HL-60 (cell line): ENCODE measurements at regions not wholly inside any gene's neighbourhood (a gene's known extent, or its start where the extent isn't known, plus 50 kb on each side); places are given as distances from the start of the nearest gene placed in this dataset.

Source experiments
- DNase-seq, 2 experiments: peaks; one replicate each; pipeline ENCODE4 v3.0.0-alpha.2; 2010 to 2020; ENCODE audit warnings: low read depth in 1 of 2, low spot score in 1 of 2
- H3K27ac ChIP-seq: fragments of 250-450 bp; sonication (Bioruptor Pico); replicated peaks from 2 replicates; pipeline ENCODE4 v1.5.1; 2020; ENCODE audit warnings: mild to moderate bottlenecking, moderate library complexity
- H3K27me3 ChIP-seq: fragments of 250-450 bp; sonication (Bioruptor Pico); 2 replicates; pipeline ENCODE4 v1.5.1; 2021; ENCODE audit warnings: mild to moderate bottlenecking, moderate library complexity; ENCODE audit not compliant: insufficient read depth, poor library complexity, severe bottlenecking
- H3K4me3 ChIP-seq: replicated peaks from 2 replicates; pipeline ENCODE4 v1.5.1; 2011; ENCODE audit warnings: mild to moderate bottlenecking, control low read depth, low read length; ENCODE audit not compliant: insufficient read depth
- CTCF ChIP-seq: IDR thresholded peaks from one replicate; pipeline ENCODE4 v1.5.1; 2011; ENCODE audit warnings: low read length, control low read depth, inconsistent platforms; ENCODE audit not compliant: insufficient read depth
- GABPA ChIP-seq: IDR thresholded peaks from 2 replicates; pipeline ENCODE4 v1.6.1; 2012; ENCODE audit warnings: low read depth
- POLR2AphosphoS5 ChIP-seq: IDR thresholded peaks from 2 replicates; pipeline ENCODE4 v1.6.1; 2012; ENCODE audit warnings: low read depth
- REST ChIP-seq: IDR thresholded peaks from 2 replicates; pipeline ENCODE4 v1.6.1; 2012; ENCODE audit warnings: low read depth; ENCODE audit not compliant: insufficient replicate concordance
- SPI1 ChIP-seq: IDR thresholded peaks from 2 replicates; pipeline ENCODE4 v1.6.1; 2012; ENCODE audit warnings: low read depth, mild to moderate bottlenecking, borderline replicate concordance

GRCh38 chr5:107257885-107258520, 412.7 kb downstream of the EFNA5 start:
- DNase-seq, result no peak
- no peak overlapping the region for H3K4me3 ChIP-seq
- TF ChIP-seq SPI1 (no peak), REST (no peak), POLR2AphosphoS5 (no peak), CTCF (no peak), GABPA (no peak)
- H3K27ac ChIP-seq, result no peak overlapping the region
- H3K27me3 ChIP-seq, result no peaks in the 10 kb centered on the region

GRCh38 chr5:107254902-107255234, 415.9 kb downstream of the EFNA5 start:
- Histone ChIP-seq H3K4me3 (no peak overlapping the region), H3K27me3 (no peaks in the 10 kb centered on the region), H3K27ac (no peak overlapping the region)
- no peak for TF ChIP-seq REST
- TF ChIP-seq GABPA, result no peak
- TF ChIP-seq CTCF, result no peak
- no peak for TF ChIP-seq SPI1
- no peak for TF ChIP-seq POLR2AphosphoS5
- DNase-seq, result no peak

- Histone ChIP-seq H3K27me3 (no peaks in the 10 kb centered on the region), H3K27ac (no peak overlapping the region), H3K4me3 (no peak overlapping the region)
- no peak for DNase-seq
- TF ChIP-seq GABPA (no peak), POLR2AphosphoS5 (no peak), CTCF (no peak), SPI1 (no peak), REST (no peak)
Observed at GRCh38 chr5:107254214-107254901, 416.4 kb downstream of the EFNA5 start.
